22Rv1 (cell line): ENCODE measurements at regions not wholly inside any gene's neighbourhood (a gene's known extent, or its start where the extent isn't known, plus 50 kb on each side); places are given as distances from the start of the nearest gene placed in this dataset.

Source experiments
- ZFX ChIP-seq: fragments of 450-650 bp; IDR thresholded peaks from 2 replicates; pipeline ENCODE4 v1.6.1; 2017; ENCODE audit warnings: antibody characterized with exemption, borderline replicate concordance
- TF ChIP-seq, protein P1 (sequence below): fragments of 450-650 bp; IDR thresholded peaks from 2 replicates; pipeline ENCODE4 v1.5.1; 2017; ENCODE audit warnings: mild to moderate bottlenecking

DNA sequence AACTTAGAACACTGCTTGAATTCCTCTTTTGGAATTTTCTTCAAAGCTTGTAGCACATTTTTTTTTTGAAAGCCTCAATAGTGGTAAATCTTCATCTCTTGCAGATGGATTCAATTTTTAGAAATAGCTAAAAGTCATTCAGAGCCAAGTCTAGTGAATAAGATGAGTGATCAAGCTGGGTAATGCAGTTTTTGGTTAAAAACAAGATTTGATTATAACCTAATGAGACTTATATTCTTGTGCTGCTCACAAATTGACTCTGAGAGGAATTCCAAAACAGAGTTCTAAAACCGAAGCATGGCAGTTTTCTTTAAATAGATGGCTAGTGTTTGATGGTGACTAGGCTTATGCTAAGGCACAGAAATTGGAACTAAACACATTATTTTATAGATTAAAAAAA lies 2072.6 kb upstream of the CELF4 start:
- TF ChIP-seq, protein P1, sequence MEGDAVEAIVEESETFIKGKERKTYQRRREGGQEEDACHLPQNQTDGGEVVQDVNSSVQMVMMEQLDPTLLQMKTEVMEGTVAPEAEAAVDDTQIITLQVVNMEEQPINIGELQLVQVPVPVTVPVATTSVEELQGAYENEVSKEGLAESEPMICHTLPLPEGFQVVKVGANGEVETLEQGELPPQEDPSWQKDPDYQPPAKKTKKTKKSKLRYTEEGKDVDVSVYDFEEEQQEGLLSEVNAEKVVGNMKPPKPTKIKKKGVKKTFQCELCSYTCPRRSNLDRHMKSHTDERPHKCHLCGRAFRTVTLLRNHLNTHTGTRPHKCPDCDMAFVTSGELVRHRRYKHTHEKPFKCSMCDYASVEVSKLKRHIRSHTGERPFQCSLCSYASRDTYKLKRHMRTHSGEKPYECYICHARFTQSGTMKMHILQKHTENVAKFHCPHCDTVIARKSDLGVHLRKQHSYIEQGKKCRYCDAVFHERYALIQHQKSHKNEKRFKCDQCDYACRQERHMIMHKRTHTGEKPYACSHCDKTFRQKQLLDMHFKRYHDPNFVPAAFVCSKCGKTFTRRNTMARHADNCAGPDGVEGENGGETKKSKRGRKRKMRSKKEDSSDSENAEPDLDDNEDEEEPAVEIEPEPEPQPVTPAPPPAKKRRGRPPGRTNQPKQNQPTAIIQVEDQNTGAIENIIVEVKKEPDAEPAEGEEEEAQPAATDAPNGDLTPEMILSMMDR: no peak
- no peak for TF ChIP-seq ZFX
